ENCODE measurements at regions not wholly inside any gene's neighbourhood (a gene's known extent, or its start where the extent isn't known, plus 50 kb on each side); places are given as distances from the start of the nearest gene placed in this dataset.

DNA sequence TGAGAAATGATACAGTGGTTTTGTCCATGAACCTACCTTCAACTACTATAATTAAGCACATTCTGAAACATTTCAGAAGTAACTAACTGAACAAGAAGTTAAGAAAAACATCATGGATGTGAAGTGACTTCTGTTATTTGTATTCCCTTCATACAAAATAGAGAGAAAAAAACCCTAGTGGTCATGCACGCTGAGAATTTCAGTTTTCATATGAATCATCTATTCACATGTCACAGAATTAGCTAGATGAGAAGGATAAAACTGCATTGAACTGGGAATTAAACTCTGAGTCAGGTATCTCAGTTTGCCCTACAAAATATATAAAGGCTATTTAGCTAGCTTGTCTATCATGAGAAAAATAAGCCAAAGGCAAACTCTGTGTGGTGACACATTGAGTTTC, 451.8 kb upstream of the FTMT start:
- Mint-ChIP-seq H3K27me3 (ENCODE audit: unreplicated experiment) (no peaks in the 10 kb centered on the region), H3K9me3 (ENCODE audit: unreplicated experiment) (no peaks in the 10 kb centered on the region), H3K27ac (ENCODE audit: unreplicated experiment) (no peak overlapping the region), H3K4me3 (ENCODE audit: unreplicated experiment) (no peak overlapping the region), H3K36me3 (ENCODE audit: unreplicated experiment) (no peaks in the 10 kb centered on the region), H3K4me1 (ENCODE audit: low read depth, unreplicated experiment) (no peaks in the 10 kb centered on the region)
- DNase-seq = no peak
- no peak for TF ChIP-seq CTCF (IDR thresholded peaks at IDR 0.05; ENCODE audit: partially characterized antibody, unreplicated experiment)

GRCh38 chr5:121408778-121409177, 442.9 kb upstream of the FTMT start:
- no peak for DNase-seq
- Mint-ChIP-seq H3K4me1 (ENCODE audit: low read depth, unreplicated experiment) (no peaks in the 10 kb centered on the region), H3K27ac (ENCODE audit: unreplicated experiment) (no peak overlapping the region), H3K9me3 (ENCODE audit: unreplicated experiment) (no peaks in the 10 kb centered on the region), H3K36me3 (ENCODE audit: unreplicated experiment) (no peaks in the 10 kb centered on the region), H3K27me3 (ENCODE audit: unreplicated experiment) (no peaks in the 10 kb centered on the region), H3K4me3 (ENCODE audit: unreplicated experiment) (no peak overlapping the region)
- TF ChIP-seq CTCF (IDR thresholded peaks at IDR 0.05; ENCODE audit: partially characterized antibody, unreplicated experiment) = no peak

- no peak overlapping the region for H3K4me3 Mint-ChIP-seq (ENCODE audit: unreplicated experiment)
- TF ChIP-seq CTCF (IDR thresholded peaks at IDR 0.05; ENCODE audit: partially characterized antibody, unreplicated experiment) = no peak
- no peaks in the 10 kb centered on the region for H3K36me3 Mint-ChIP-seq (ENCODE audit: unreplicated experiment)
- H3K9me3 Mint-ChIP-seq (ENCODE audit: unreplicated experiment) = no peaks in the 10 kb centered on the region
- H3K27me3 Mint-ChIP-seq (ENCODE audit: unreplicated experiment) = no peaks in the 10 kb centered on the region
- no peak overlapping the region for H3K27ac Mint-ChIP-seq (ENCODE audit: unreplicated experiment)
- H3K4me1 Mint-ChIP-seq (ENCODE audit: low read depth, unreplicated experiment) = peaks cover 8% of the 10 kb centered on the region
- DNase-seq = no peak
Observed at GRCh38 chr5:121415270-121415669, 436.4 kb upstream of the FTMT start.

- H3K27ac Mint-ChIP-seq (ENCODE audit: unreplicated experiment) = no peak overlapping the region
- H3K4me3 Mint-ChIP-seq (ENCODE audit: unreplicated experiment) = no peak overlapping the region
- H3K36me3 Mint-ChIP-seq (ENCODE audit: unreplicated experiment) = no peaks in the 10 kb centered on the region
- H3K27me3 Mint-ChIP-seq (ENCODE audit: unreplicated experiment) = no peaks in the 10 kb centered on the region
- no peaks in the 10 kb centered on the region for H3K9me3 Mint-ChIP-seq (ENCODE audit: unreplicated experiment)
- no peak for DNase-seq
- no peak for TF ChIP-seq CTCF (IDR thresholded peaks at IDR 0.05; ENCODE audit: partially characterized antibody, unreplicated experiment)
- H3K4me1 Mint-ChIP-seq (ENCODE audit: low read depth, unreplicated experiment) = peaks cover 5% of the 10 kb centered on the region
Observed at GRCh38 chr5:121421646-121422045, 430.0 kb upstream of the FTMT start.

DNA sequence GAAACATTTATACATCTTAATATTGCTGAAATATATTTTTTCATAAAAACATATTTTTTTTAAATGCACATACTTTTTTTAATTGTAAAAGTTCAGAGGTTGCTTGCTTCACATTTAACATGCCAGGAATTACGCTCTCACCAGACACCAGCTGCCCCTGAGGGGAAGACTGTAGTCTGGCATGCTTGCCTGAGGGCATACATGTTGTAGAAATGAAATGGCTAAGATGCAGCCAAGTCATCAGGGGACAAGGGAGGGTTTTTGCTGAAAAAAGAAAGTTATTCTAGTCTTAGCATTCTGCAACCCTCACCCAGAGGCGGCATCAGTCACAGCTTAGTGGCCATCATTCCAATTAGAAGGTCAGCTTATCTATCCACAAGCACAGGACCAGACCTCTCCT, 426.7 kb upstream of the FTMT start:
- Mint-ChIP-seq H3K27me3 (ENCODE audit: unreplicated experiment) (no peaks in the 10 kb centered on the region), H3K4me1 (ENCODE audit: low read depth, unreplicated experiment) (no peaks in the 10 kb centered on the region), H3K36me3 (ENCODE audit: unreplicated experiment) (no peaks in the 10 kb centered on the region), H3K4me3 (ENCODE audit: unreplicated experiment) (no peak overlapping the region), H3K9me3 (ENCODE audit: unreplicated experiment) (no peaks in the 10 kb centered on the region), H3K27ac (ENCODE audit: unreplicated experiment) (no peak overlapping the region)
- peak; percentile 18 for DNase-seq
- TF ChIP-seq CTCF (IDR thresholded peaks at IDR 0.05; ENCODE audit: partially characterized antibody, unreplicated experiment) = no peak

All from glutamatergic neuron (in vitro differentiated cells).